Kidney glomerular epithelial cell (primary cell): ENCODE measurements at regions not wholly inside any gene's neighbourhood (a gene's known extent, or its start where the extent isn't known, plus 50 kb on each side); places are given as distances from the start of the nearest gene placed in this dataset.
A peak's percentile ranks its signal among the peaks of the same experiment; 100 is the strongest.

Experiments
- DNase-seq: peaks from one replicate; lab custom pipeline; 2025; lab: John Stamatoyannopoulos, UW

DNA sequence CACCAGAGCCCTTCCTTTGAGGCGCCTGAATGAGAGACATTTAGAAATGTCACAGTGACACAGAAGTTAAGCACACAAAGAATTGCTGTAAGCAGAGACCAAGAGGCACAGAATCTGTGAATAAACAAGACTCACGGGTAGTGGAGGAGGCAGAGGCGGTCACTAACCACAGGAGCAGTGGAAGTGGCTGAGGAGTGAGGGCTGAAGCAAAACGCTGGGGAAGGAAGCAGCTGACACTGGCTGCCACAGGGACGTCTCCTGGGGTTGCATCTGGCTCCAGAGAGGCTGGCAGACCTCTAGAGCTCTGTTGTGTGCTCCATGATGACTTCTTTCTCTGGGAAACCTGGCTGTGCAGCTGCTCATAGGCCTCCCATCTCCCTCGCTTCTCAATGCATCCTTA, 65.0 kb upstream of the SLC2A12 start:
- no peak for DNase-seq

DNA sequence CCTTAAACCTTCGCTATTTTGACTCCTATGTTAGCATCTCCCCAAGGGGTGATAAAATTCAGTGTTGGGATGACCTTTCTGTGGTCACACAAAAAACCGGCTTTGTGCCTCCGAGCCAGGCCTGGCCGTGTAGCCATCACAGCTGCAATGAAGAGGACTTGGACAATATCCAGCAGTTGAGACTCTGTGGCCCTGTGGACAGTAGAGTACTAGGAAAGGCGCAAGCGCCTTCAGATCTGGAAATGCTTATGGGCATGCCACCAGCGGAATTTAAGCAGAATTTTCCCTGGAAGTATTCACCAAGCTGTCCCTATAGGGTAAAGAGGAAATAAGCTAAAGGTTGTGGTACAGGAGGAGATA, 63.3 kb upstream of the SLC2A12 start:
- no peak for DNase-seq

DNA sequence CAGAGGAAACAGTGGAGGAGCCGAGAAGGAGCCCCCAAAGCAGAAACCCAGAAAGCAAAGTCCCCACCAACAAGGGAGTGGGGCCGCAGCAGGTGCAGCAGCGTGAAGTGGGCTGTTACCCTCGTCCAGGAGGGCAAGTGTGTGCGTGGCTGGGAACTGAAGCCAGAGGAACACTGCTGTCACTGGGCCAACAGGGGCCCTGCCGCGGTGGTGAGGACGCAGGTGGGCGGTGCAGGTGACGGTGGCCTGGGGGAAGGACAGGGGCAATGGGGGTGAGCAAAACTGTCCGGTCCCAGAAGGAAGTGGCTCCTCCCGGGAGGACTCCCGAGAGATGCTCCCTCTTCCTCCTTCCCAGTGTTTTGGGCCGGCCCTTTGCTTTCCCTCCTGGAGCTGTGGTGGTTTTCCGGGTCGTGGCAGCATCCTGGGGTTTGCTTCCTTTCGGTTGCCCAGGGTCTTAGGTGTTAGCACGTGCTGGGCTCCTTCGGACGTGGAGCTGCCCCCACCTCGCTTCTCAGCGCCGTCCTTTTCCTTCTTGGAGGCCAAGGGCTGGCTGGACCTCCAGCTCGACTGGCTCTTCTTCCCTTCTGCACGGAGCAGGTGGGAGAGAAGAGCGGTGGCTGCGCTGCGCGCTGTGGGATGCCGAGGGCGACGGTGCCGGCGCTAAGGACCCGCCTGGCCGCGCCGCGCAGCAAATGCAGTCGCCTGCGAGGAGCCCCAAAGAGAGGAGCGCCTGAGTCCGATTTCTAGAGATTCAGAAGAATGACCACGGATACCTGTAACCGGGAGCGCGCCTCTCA, 62.7 kb upstream of the SLC2A12 start:
- DNase-seq: no peak

DNA sequence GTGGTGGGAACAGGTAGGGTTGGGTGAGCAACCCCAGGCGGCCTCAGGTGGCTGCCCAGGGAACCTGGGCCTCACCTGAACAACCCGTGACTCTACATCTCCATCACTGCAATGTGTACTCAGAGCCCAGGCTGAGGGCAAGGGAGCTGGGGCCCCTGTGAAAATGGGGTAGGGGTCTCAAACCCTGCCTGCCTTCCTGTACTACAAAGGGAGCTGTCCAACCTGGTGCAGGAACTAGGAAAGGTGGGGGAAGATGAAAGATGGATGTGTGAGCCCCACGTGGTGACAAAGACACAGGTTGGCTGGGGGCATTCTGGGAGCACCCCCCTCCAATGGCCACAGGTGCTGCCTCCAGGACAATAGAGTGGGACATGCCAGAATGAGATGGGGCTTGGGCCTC, 62.1 kb upstream of the SLC2A12 start:
- DNase-seq: no peak

DNA sequence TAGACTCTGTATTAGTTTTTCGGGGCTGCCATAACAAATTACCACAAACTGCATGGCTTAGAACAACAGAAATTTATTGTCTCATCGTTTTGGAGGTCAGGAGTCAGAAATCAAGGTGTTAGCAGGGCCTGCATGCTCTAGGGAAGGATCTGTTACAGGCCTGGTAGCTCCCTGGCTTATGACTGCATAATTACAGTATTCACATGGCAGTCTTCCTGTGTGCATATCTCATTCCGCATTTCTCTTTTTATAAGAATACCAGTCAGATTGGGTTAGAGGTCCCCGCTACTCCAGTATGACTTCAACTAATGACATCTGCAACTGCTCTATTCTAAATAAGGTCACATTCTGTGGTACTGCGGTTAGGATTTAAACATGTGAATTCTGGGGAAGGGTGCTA, 59.3 kb upstream of the SLC2A12 start:
- no peak for DNase-seq

DNA sequence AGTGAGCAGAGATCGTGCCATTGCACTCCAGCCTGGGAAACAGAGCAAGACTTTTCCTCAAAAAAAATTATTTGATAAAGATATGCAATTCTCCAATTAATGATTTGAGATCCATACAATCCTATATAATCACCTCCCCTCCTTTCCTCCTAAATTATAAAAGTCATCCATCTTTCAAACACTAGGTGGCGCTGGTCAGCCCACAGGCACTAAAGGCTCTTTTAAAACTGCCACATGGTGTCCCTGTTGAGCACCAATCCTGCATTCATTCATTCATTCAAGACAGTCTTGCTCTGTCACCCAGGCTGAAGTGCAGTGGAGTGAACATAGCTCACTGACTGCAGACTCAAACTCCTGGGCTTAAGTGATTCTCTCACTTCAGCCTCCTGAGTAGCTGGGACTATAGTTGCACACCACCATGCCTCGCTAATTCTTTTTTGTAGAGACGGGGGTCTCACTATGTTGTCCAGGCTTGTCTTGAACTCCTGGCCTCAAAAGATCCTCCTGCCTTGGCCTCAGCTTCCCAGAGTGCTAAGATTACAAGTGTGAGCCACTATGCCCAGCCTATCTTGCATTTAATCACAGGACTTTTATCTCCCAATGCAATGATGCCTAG, 58.7 kb upstream of the SLC2A12 start:
- DNase-seq: peak; percentile 62

DNA sequence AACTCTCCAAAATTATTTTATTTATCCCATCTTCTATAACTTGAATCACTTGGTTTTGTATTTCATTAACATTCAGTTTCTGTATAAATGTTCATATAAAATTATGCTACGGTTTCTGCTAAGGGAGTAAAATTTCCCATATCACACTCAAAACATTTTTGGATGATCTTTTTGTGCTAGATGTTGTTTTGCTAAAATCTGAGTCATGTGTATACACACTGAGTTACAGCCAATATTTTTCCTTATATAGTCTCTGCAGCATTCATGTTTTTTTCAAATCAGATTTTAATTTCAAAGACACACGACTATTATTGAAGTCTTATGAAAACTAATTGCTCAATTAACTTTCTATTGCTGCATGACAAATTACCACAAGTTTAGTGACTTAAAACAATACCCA, 54.3 kb upstream of the SLC2A12 start:
- no peak for DNase-seq

DNA sequence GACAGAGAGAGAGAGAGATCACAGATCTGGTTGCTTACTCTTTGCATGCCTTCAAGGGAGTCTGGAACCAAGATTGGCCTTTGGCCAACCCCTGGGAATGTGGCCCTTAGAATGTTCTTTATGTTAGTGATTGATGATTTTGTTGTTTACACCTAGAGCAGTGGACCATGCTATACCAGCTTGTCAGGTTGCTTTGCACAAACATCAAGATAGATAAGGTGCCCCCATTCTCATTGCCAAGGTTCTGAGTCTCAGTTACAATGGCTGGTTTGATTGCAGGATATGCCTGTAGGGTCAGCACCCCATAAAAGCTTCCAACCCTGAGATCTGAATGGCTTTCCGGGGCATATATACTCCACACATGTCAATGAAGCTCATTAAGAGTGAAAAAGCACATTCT, 53.5 kb upstream of the SLC2A12 start:
- peak; percentile 2 for DNase-seq

DNA sequence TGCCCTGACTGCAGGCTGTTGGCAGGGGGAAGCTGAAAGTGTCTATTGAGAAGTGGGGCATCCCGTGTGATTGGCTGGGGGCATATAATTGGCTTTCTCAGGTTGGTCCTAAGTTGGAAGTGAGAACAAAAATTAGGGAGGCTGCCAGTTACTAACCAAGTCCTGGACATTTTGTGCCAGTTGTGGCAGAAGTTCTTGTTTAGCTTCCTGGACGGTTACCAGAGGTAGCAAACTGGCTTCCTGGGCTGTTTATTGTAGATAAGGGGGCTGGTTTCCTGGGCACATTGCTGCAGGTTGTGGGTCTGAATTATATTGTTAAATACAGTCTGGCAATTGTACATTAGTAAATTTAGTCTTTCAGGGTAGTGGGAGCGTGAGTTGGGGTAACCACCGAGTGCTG, 50.6 kb upstream of the SLC2A12 start:
- no peak for DNase-seq
